ENCODE measurements at regions not wholly inside any gene's neighbourhood (a gene's known extent, or its start where the extent isn't known, plus 50 kb on each side); places are given as distances from the start of the nearest gene placed in this dataset.

GRCh38 chr1:55420026-55420425, 204.9 kb upstream of the USP24 start (continued):
- TF ChIP-seq, protein P1, sequence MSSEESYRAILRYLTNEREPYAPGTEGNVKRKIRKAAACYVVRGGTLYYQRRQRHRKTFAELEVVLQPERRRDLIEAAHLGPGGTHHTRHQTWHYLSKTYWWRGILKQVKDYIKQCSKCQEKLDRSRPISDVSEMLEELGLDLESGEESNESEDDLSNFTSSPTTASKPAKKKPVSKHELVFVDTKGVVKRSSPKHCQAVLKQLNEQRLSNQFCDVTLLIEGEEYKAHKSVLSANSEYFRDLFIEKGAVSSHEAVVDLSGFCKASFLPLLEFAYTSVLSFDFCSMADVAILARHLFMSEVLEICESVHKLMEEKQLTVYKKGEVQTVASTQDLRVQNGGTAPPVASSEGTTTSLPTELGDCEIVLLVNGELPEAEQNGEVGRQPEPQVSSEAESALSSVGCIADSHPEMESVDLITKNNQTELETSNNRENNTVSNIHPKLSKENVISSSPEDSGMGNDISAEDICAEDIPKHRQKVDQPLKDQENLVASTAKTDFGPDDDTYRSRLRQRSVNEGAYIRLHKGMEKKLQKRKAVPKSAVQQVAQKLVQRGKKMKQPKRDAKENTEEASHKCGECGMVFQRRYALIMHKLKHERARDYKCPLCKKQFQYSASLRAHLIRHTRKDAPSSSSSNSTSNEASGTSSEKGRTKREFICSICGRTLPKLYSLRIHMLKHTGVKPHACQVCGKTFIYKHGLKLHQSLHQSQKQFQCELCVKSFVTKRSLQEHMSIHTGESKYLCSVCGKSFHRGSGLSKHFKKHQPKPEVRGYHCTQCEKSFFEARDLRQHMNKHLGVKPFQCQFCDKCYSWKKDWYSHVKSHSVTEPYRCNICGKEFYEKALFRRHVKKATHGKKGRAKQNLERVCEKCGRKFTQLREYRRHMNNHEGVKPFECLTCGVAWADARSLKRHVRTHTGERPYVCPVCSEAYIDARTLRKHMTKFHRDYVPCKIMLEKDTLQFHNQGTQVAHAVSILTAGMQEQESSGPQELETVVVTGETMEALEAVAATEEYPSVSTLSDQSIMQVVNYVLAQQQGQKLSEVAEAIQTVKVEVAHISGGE (CRISPR knock-in tag; IDR thresholded peaks at IDR 0.05): no peak
- TF ChIP-seq CBFB (IDR thresholded peaks at IDR 0.05; ENCODE audit: low read depth) (no peak), POLR2A (IDR thresholded peaks at IDR 0.05; ENCODE audit: low read depth, low read length) (no peak), MXI1 (IDR thresholded peaks at IDR 0.05; ENCODE audit: low read depth, low read length) (no peak)

GRCh38 chr1:55418208-55419000, 203.2 kb upstream of the USP24 start:
- Histone ChIP-seq H3K27me3 (replicated peaks in 1 of 2; ENCODE audit: control insufficient read depth in 2 of 2, insufficient read depth in 2 of 2, low read length in 1 of 2) (no peaks in the 10 kb centered on the region), H3K27ac (ENCODE audit: control insufficient read depth, insufficient read depth) (no peak overlapping the region), H2AFZ (ENCODE audit: control insufficient read depth, low read depth, low read length) (no peak overlapping the region), H3K4me2 (ENCODE audit: control insufficient read depth, insufficient read depth) (no peak overlapping the region), H3K4me3 (no peak overlapping the region), H3K9ac (ENCODE audit: control insufficient read depth, insufficient read depth, low read length) (no peak overlapping the region), H3K4me1 (ENCODE audit: control insufficient read depth, insufficient read depth, low read length) (no peaks in the 10 kb centered on the region), H3K79me2 (ENCODE audit: control insufficient read depth, insufficient read depth, low read length) (no peaks in the 10 kb centered on the region), H3K36me3 (ENCODE audit: control insufficient read depth in 2 of 2, insufficient read depth in 2 of 2, low read length in 1 of 2) (no peaks in the 10 kb centered on the region), H3K9me3 (replicated peaks; ENCODE audit: control insufficient read depth, insufficient read depth, low read length) (no peaks in the 10 kb centered on the region), H4K20me1 (ENCODE audit: control insufficient read depth, insufficient read depth) (no peaks in the 10 kb centered on the region)
- intact Hi-C loops (cut with micrococcal nuclease; ENCODE audit: unreplicated experiment) (no loop called here), in situ Hi-C loops (cut with MboI) (no loop called here)
- POLR2A ChIA-PET: no interaction called here
- DNase-seq (ENCODE audit: low read depth, low spot score) (no peak), ATAC-seq (no peak), FAIRE-seq (no peak)
- CTCF ChIA-PET: no interaction called here
- BruUV-seq (replicated peaks): no TSS peak
- SMC1A ChIA-PET (ENCODE audit: uncharacterized antibody, unreplicated experiment): no interaction called here
- 38% methylated on average over 10 of the region's 10 CpGs for WGBS (ENCODE audit: insufficient coverage, insufficient replicate concordance, low lambda C conversion rate, missing lambda C conversion rate)
- RAD21 ChIA-PET (ENCODE audit: unreplicated experiment): no interaction called here
- TF ChIP-seq ESRRA (IDR thresholded peaks at IDR 0.05; ENCODE audit: low read length) (no peak), MTA2 (IDR thresholded peaks at IDR 0.05; ENCODE audit: low read depth) (no peak), SUZ12 (IDR thresholded peaks at IDR 0.05; ENCODE audit: unreplicated experiment) (no peak), SIX5 (IDR thresholded peaks at IDR 0.05; ENCODE audit: low read depth, low read length, severe bottlenecking) (no peak), MTA3 (IDR thresholded peaks at IDR 0.05; ENCODE audit: borderline replicate concordance, low read length) (no peak), IRF4 (IDR thresholded peaks at IDR 0.05; ENCODE audit: low read depth, low read length) (no peak), GABPA (IDR thresholded peaks at IDR 0.05; ENCODE audit: low read depth) (no peak), KLF5 (IDR thresholded peaks at IDR 0.05; ENCODE audit: partially characterized antibody) (no peak), BRCA1 (IDR thresholded peaks at IDR 0.05; ENCODE audit: low read depth, low read length) (no peak), POLR2AphosphoS5 (IDR thresholded peaks at IDR 0.05; ENCODE audit: low read length) (no peak), POLR2A (IDR thresholded peaks at IDR 0.05; ENCODE audit: low read depth, low read length) (no peak)
- TF ChIP-seq, protein P2, sequence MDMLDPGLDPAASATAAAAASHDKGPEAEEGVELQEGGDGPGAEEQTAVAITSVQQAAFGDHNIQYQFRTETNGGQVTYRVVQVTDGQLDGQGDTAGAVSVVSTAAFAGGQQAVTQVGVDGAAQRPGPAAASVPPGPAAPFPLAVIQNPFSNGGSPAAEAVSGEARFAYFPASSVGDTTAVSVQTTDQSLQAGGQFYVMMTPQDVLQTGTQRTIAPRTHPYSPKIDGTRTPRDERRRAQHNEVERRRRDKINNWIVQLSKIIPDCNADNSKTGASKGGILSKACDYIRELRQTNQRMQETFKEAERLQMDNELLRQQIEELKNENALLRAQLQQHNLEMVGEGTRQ (IDR thresholded peaks at IDR 0.05; ENCODE audit: borderline replicate concordance, low read depth, low read length): no peak
- TF ChIP-seq, protein P3, sequence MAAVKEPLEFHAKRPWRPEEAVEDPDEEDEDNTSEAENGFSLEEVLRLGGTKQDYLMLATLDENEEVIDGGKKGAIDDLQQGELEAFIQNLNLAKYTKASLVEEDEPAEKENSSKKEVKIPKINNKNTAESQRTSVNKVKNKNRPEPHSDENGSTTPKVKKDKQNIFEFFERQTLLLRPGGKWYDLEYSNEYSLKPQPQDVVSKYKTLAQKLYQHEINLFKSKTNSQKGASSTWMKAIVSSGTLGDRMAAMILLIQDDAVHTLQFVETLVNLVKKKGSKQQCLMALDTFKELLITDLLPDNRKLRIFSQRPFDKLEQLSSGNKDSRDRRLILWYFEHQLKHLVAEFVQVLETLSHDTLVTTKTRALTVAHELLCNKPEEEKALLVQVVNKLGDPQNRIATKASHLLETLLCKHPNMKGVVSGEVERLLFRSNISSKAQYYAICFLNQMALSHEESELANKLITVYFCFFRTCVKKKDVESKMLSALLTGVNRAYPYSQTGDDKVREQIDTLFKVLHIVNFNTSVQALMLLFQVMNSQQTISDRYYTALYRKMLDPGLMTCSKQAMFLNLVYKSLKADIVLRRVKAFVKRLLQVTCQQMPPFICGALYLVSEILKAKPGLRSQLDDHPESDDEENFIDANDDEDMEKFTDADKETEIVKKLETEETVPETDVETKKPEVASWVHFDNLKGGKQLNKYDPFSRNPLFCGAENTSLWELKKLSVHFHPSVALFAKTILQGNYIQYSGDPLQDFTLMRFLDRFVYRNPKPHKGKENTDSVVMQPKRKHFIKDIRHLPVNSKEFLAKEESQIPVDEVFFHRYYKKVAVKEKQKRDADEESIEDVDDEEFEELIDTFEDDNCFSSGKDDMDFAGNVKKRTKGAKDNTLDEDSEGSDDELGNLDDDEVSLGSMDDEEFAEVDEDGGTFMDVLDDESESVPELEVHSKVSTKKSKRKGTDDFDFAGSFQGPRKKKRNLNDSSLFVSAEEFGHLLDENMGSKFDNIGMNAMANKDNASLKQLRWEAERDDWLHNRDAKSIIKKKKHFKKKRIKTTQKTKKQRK (IDR thresholded peaks at IDR 0.05; ENCODE audit: low read depth, low read length): no peak
